COLO829 (cell line): ENCODE measurements at regions not wholly inside any gene's neighbourhood (a gene's known extent, or its start where the extent isn't known, plus 50 kb on each side); places are given as distances from the start of the nearest gene placed in this dataset.

ENCODE experiments used
- DNase-seq: peaks from one replicate; pipeline ENCODE4 v3.0.0; 2012; ENCODE audit warnings: low spot score

- DNase-seq: no peak
Observed at GRCh38 chr2:13103151-13103550, 386.4 kb downstream of the TRIB2 start.

- no peak for DNase-seq
Observed at GRCh38 chr2:13103778-13104493, 387.2 kb downstream of the TRIB2 start.

GRCh38 chr2:13104723-13105122, 388.0 kb downstream of the TRIB2 start:
- DNase-seq: no peak

- DNase-seq: no peak
Observed at GRCh38 chr2:13106302-13106701, 389.6 kb downstream of the TRIB2 start.

GRCh38 chr2:13109516-13109915, 392.8 kb downstream of the TRIB2 start:
- DNase-seq: no peak

- no peak for DNase-seq
Observed at GRCh38 chr2:13110825-13111224, 394.1 kb downstream of the TRIB2 start.

- DNase-seq: no peak
Observed at GRCh38 chr2:13113002-13113401, 396.3 kb downstream of the TRIB2 start.

- no peak for DNase-seq
Observed at GRCh38 chr2:13114391-13114790, 397.7 kb downstream of the TRIB2 start.

GRCh38 chr2:13115643-13116042, 398.9 kb downstream of the TRIB2 start:
- DNase-seq: no peak

GRCh38 chr2:13121096-13121495, 404.4 kb downstream of the TRIB2 start:
- no peak for DNase-seq

GRCh38 chr2:13128139-13128538, 411.4 kb downstream of the TRIB2 start:
- DNase-seq: peak; percentile 49

- no peak for DNase-seq
Observed at GRCh38 chr2:13135369-13135768, 418.6 kb downstream of the TRIB2 start.

GRCh38 chr2:13135856-13136255, 419.1 kb downstream of the TRIB2 start:
- DNase-seq: no peak

GRCh38 chr2:13137679-13138078, 420.9 kb downstream of the TRIB2 start:
- DNase-seq: no peak

GRCh38 chr2:13141315-13141714, 424.6 kb downstream of the TRIB2 start:
- no peak for DNase-seq

GRCh38 chr2:13143451-13143850, 426.7 kb downstream of the TRIB2 start:
- DNase-seq: no peak

GRCh38 chr2:13156916-13157315, 440.2 kb downstream of the TRIB2 start:
- DNase-seq: no peak

- no peak for DNase-seq
Observed at GRCh38 chr2:13158466-13158865, 441.7 kb downstream of the TRIB2 start.

GRCh38 chr2:13180729-13181128, 464.0 kb downstream of the TRIB2 start:
- DNase-seq: no peak

- peak; percentile 22 for DNase-seq
Observed at GRCh38 chr2:13193075-13193474, 476.3 kb downstream of the TRIB2 start.

- peak; percentile 37 for DNase-seq
Observed at GRCh38 chr2:13193900-13194299, 477.2 kb downstream of the TRIB2 start.

- DNase-seq: no peak
Observed at GRCh38 chr2:13195270-13195669, 478.5 kb downstream of the TRIB2 start.

- DNase-seq: peak; percentile 5
Observed at GRCh38 chr2:13197248-13197647, 480.5 kb downstream of the TRIB2 start.

GRCh38 chr2:13201924-13202323, 485.2 kb downstream of the TRIB2 start:
- DNase-seq: no peak
